Keratinocyte (primary cell): ENCODE measurements at regions not wholly inside any gene's neighbourhood (a gene's known extent, or its start where the extent isn't known, plus 50 kb on each side); places are given as distances from the start of the nearest gene placed in this dataset.

ENCODE experiments used
- DNase-seq: peaks from one replicate; pipeline ENCODE4 v3.0.0-alpha.2; 2011; ENCODE audit warnings: low read depth, missing footprints, low spot score
- FAIRE-seq: peaks from 2 replicates; lab custom pipeline; 2011; peaks lifted over from hg19 to GRCh38; lab: Jason Lieb, UNC
- H2AFZ ChIP-seq: 2 replicates; pipeline ENCODE4 v1.6.0; 2012; ENCODE audit warnings: low read length, control low read depth, inconsistent platforms; ENCODE audit not compliant: control insufficient read depth
- H3K27ac ChIP-seq: 2 replicates; pipeline ENCODE4 v1.5.1; 2011; ENCODE audit warnings: low read length; ENCODE audit not compliant: control insufficient read depth, insufficient read depth
- H3K27me3 ChIP-seq: 3 replicates; pipeline ENCODE4 v1.6.0; 2011; ENCODE audit warnings: low read length; ENCODE audit not compliant: control insufficient read depth, insufficient read depth; ENCODE audit errors: extremely low read depth
- H3K36me3 ChIP-seq, 2 experiments: 2 replicates in 1 of 2; 3 replicates in 1 of 2; pipeline ENCODE4 v1.5.1; 2011; ENCODE audit warnings: low read length in 2 of 2, mild to moderate bottlenecking in 1 of 2; ENCODE audit not compliant: control insufficient read depth in 2 of 2, insufficient read depth in 2 of 2; ENCODE audit errors: extremely low read depth in 1 of 2
- H3K4me1 ChIP-seq: 3 replicates; pipeline ENCODE4 v1.5.1; 2011; ENCODE audit warnings: low read length; ENCODE audit not compliant: control insufficient read depth, insufficient read depth; ENCODE audit errors: extremely low read depth
- H3K4me2 ChIP-seq: 3 replicates; pipeline ENCODE4 v1.6.0; 2011; ENCODE audit warnings: low read depth, low read length; ENCODE audit not compliant: control insufficient read depth, insufficient read depth; ENCODE audit errors: extremely low read depth
- H3K4me3 ChIP-seq, 3 experiments: fragments of 200-600 bp in 1 of 3; sonication (generic) in 1 of 3; 2 replicates in 2 of 3; 3 replicates in 1 of 3; pipeline ENCODE4 v1.5.1; 2011 to 2016; ENCODE audit warnings: low read length in 3 of 3, mild to moderate bottlenecking in 3 of 3, control low read depth in 2 of 3, inconsistent platforms in 1 of 3, low read depth in 1 of 3, mixed read lengths in 1 of 3, mixed run types in 1 of 3, moderate library complexity in 1 of 3; ENCODE audit not compliant: control insufficient read depth in 2 of 3, insufficient read depth in 2 of 3; ENCODE audit errors: extremely low read depth in 1 of 3
- H3K79me2 ChIP-seq: 2 replicates; pipeline ENCODE4 v1.6.0; 2012; ENCODE audit warnings: low read length; ENCODE audit not compliant: control insufficient read depth, insufficient read depth
- H3K9ac ChIP-seq: 3 replicates; pipeline ENCODE4 v1.6.0; 2011; ENCODE audit warnings: low read length; ENCODE audit not compliant: control insufficient read depth, insufficient read depth; ENCODE audit errors: extremely low read depth
- H3K9me1 ChIP-seq: 3 replicates; pipeline ENCODE4 v1.6.0; 2011; ENCODE audit warnings: low read length; ENCODE audit not compliant: control insufficient read depth, insufficient read depth; ENCODE audit errors: extremely low read depth
- H3K9me3 ChIP-seq: 2 replicates; pipeline ENCODE4 v1.5.1; 2012; ENCODE audit warnings: low read depth, low read length; ENCODE audit not compliant: control insufficient read depth
- H4K20me1 ChIP-seq: 3 replicates; pipeline ENCODE4 v1.6.0; 2011; ENCODE audit warnings: low read length; ENCODE audit not compliant: control insufficient read depth, insufficient read depth; ENCODE audit errors: extremely low read depth
- CTCF ChIP-seq, 3 experiments: IDR thresholded peaks in 1 of 3; conservative IDR thresholded peaks in 1 of 3; optimal IDR thresholded peaks in 1 of 3; 2 replicates in 2 of 3; 3 replicates in 1 of 3; pipeline versions ENCODE3 to v1.5.1; 2011; ENCODE audit warnings: low read length in 3 of 3, mild to moderate bottlenecking in 3 of 3, moderate library complexity in 2 of 3, control low read depth in 1 of 3, inconsistent platforms in 1 of 3; ENCODE audit not compliant: insufficient read depth in 2 of 3; ENCODE audit errors: extremely low read depth in 1 of 3
- EZH2 ChIP-seq: IDR thresholded peaks from one replicate; pipeline ENCODE4 v1.6.1; 2012; ENCODE audit warnings: inconsistent platforms, mild to moderate bottlenecking, low read length, moderate library complexity
- dilution Hi-C: fragments of 300-500 bp; cut with MboI; formaldehyde crosslinking; loops from one replicate; pipeline ENCODE4 v1.7.0; 2020; ENCODE audit warnings: low sequenced_read_pairs; ENCODE audit not compliant: extremely low pct_ligation_motif_present

- H3K36me3 ChIP-seq, result no peaks in the 10 kb centered on the region
- H3K9ac ChIP-seq, result no peak overlapping the region
- no peak for TF ChIP-seq EZH2
- no peak for TF ChIP-seq CTCF (optimal IDR thresholded peaks at IDR 0.05 in 1 of 3, IDR thresholded peaks at IDR 0.05 in 1 of 3, conservative IDR thresholded peaks at IDR 0.05 in 1 of 3; ENCODE audit: extremely low read depth in 1 of 3, insufficient read depth in 2 of 3, low read length in 3 of 3)
- no peaks in the 10 kb centered on the region for H3K79me2 ChIP-seq
- DNase-seq (no peak), FAIRE-seq (no peak)
- no peaks in the 10 kb centered on the region for H3K27me3 ChIP-seq
- H3K4me2 ChIP-seq, result no peak overlapping the region
- no peak overlapping the region for H3K27ac ChIP-seq
- no peak overlapping the region for H2AFZ ChIP-seq
- H3K4me1 ChIP-seq, result no peaks in the 10 kb centered on the region
- no peaks in the 10 kb centered on the region for H4K20me1 ChIP-seq
- no peaks in the 10 kb centered on the region for H3K9me1 ChIP-seq
- no peak overlapping the region for H3K4me3 ChIP-seq
- H3K9me3 ChIP-seq, result no peaks in the 10 kb centered on the region
- dilution Hi-C loops, result no loop called here
These were observed 158.6 kb upstream of the COL8A1 start for GRCh38 chr3:99479768-99480167.

- Histone ChIP-seq H3K79me2 (no peaks in the 10 kb centered on the region), H2AFZ (no peak overlapping the region), H3K4me1 (no peaks in the 10 kb centered on the region), H3K27me3 (no peaks in the 10 kb centered on the region), H3K4me2 (no peak overlapping the region), H3K4me3 (no peak overlapping the region), H3K27ac (no peak overlapping the region), H4K20me1 (no peaks in the 10 kb centered on the region), H3K9ac (no peak overlapping the region), H3K9me1 (no peaks in the 10 kb centered on the region), H3K9me3 (no peaks in the 10 kb centered on the region), H3K36me3 (no peaks in the 10 kb centered on the region)
- FAIRE-seq (no peak), DNase-seq (no peak)
- dilution Hi-C loops, result no loop called here
- no peak for TF ChIP-seq CTCF (optimal IDR thresholded peaks at IDR 0.05 in 1 of 3, IDR thresholded peaks at IDR 0.05 in 1 of 3, conservative IDR thresholded peaks at IDR 0.05 in 1 of 3; ENCODE audit: extremely low read depth in 1 of 3, insufficient read depth in 2 of 3, low read length in 3 of 3)
- no peak for TF ChIP-seq EZH2
These were observed 160.7 kb upstream of the COL8A1 start for GRCh38 chr3:99477650-99478049.
